HepG2 (cell line): ENCODE measurements at regions not wholly inside any gene's neighbourhood (a gene's known extent, or its start where the extent isn't known, plus 50 kb on each side); places are given as distances from the start of the nearest gene placed in this dataset.

Source experiments
- ATAC-seq: fragments of 200-7000 bp; cut with Tn5 transposase; 3 replicates; pipeline ENCODE4 v1.9.1; 2020; ENCODE audit warnings: mild to moderate bottlenecking, moderate library complexity
- BruUV-seq: library from RNA; stranded (reverse); fragments of 400-500 nt; replicated peaks from 2 replicates; lab custom pipeline; 2021; lab: Mats Ljungman, UMichigan
- CTCF ChIA-PET: fragments of 300-600 bp; formaldehyde crosslinking; extraction: SDS; loops from one replicate; lab custom pipeline; 2021; ENCODE audit warnings: low total read pairs, inconsistent platforms, low intra/inter-chr PET ratio; lab: Yijun Ruan, JAX
- POLR2A ChIA-PET: fragments of 350-600 bp; sonication (Branson Sonifier 250); formaldehyde crosslinking; loops from one replicate; lab custom pipeline; 2020; ENCODE audit warnings: antibody characterized with exemption, inconsistent platforms; lab: Yijun Ruan, JAX
- DNase-seq: peaks from one replicate; pipeline ENCODE4 v3.0.0-alpha.2; 2015; ENCODE audit warnings: low spot score
- FAIRE-seq: peaks from 3 replicates; lab custom pipeline; 2011; peaks lifted over from hg19 to GRCh38; lab: Jason Lieb, UNC
- H2AFZ ChIP-seq: one replicate; pipeline ENCODE4 v1.6.1; 2011; ENCODE audit warnings: low read length, inconsistent platforms
- H3K27ac ChIP-seq: fragments of 300-600 bp; 3 replicates; pipeline ENCODE4 v1.8.0; 2011; ENCODE audit warnings: mixed run types, mild to moderate bottlenecking, mixed read lengths, low read length, inconsistent platforms; ENCODE audit not compliant: insufficient read depth; ENCODE audit errors: extremely low read length
- H3K27me3 ChIP-seq, 2 experiments: fragments of 200-600 bp in 1 of 2; 2 replicates in 1 of 2; 3 replicates in 1 of 2; pipeline versions ENCODE4 v1.6.0 to v1.8.0; 2011; ENCODE audit warnings: low read length in 2 of 2, mild to moderate bottlenecking in 2 of 2, moderate library complexity in 2 of 2, inconsistent platforms in 1 of 2; ENCODE audit not compliant: insufficient read depth in 2 of 2, control insufficient read depth in 1 of 2
- H3K36me3 ChIP-seq, 2 experiments: fragments of 200-600 bp in 1 of 2; replicated peaks in 1 of 2; 2 replicates in 1 of 2; 3 replicates in 1 of 2; pipeline versions ENCODE4 v1.5.1 to v1.8.0; 2011; ENCODE audit warnings: low read length in 2 of 2, inconsistent platforms in 1 of 2; ENCODE audit not compliant: insufficient read depth in 2 of 2, control insufficient read depth in 1 of 2
- H3K4me1 ChIP-seq: 2 replicates; pipeline ENCODE4 v1.5.1; 2012; ENCODE audit warnings: low read length, inconsistent platforms; ENCODE audit not compliant: insufficient read depth
- H3K4me2 ChIP-seq: 2 replicates; pipeline ENCODE4 v1.6.0; 2011; ENCODE audit warnings: low read depth, low read length, inconsistent platforms
- H3K4me3 ChIP-seq, 3 experiments: fragments of 200-600 bp in 1 of 3; sonication (generic), shearing (Covaris generic) in 1 of 3; replicated peaks in 1 of 3; 2 replicates each; pipeline ENCODE4 v1.5.1; 2011 to 2016; ENCODE audit warnings: low read length in 3 of 3, inconsistent platforms in 2 of 3, low read depth in 2 of 3, mild to moderate bottlenecking in 2 of 3, control low read depth in 1 of 3, mixed read lengths in 1 of 3; ENCODE audit not compliant: insufficient read depth in 1 of 3
- H3K79me2 ChIP-seq: one replicate; pipeline ENCODE4 v1.6.1; 2011; ENCODE audit warnings: low read length, inconsistent platforms; ENCODE audit not compliant: insufficient read depth
- H3K9ac ChIP-seq: 2 replicates; pipeline ENCODE4 v1.6.0; 2011; ENCODE audit warnings: mild to moderate bottlenecking, low read depth, low read length, inconsistent platforms; ENCODE audit not compliant: insufficient read depth
- H3K9me3 ChIP-seq: 2 replicates; pipeline ENCODE4 v1.5.1; 2012; ENCODE audit warnings: mild to moderate bottlenecking, low read length
- H4K20me1 ChIP-seq: 2 replicates; pipeline ENCODE4 v1.6.0; 2011; ENCODE audit warnings: inconsistent platforms, mild to moderate bottlenecking, low read length, moderate library complexity; ENCODE audit not compliant: insufficient read depth
- HNF1B ChIP-seq: sonication (generic); formaldehyde crosslinking; IDR thresholded peaks from 2 replicates; pipeline ENCODE4 v1.5.1; 2020; ENCODE audit warnings: mild to moderate bottlenecking, moderate library complexity, missing genetic modification reagents
- KDM6A ChIP-seq: IDR thresholded peaks from 2 replicates; pipeline ENCODE4 v1.6.1; 2016; ENCODE audit warnings: low read depth
- MTA1 ChIP-seq: sonication (generic); formaldehyde crosslinking; IDR thresholded peaks from 2 replicates; pipeline ENCODE4 v1.4.0; 2020; ENCODE audit warnings: missing genetic modification reagents, mild to moderate bottlenecking, borderline replicate concordance
- NFIC ChIP-seq: IDR thresholded peaks from 2 replicates; pipeline ENCODE4 v1.6.1; 2012; ENCODE audit warnings: mild to moderate bottlenecking, low read length, inconsistent platforms
- PAF1 ChIP-seq: IDR thresholded peaks from 2 replicates; pipeline ENCODE4 v1.6.1; 2016; ENCODE audit warnings: missing genetic modification reagents, missing compliant biosample characterization
- PLRG1 ChIP-seq: fragments of 450-650 bp; conservative IDR thresholded peaks from 2 replicates; pipeline ENCODE4 v1.6.1; 2016
- SKI ChIP-seq: fragments of 450-650 bp; IDR thresholded peaks from one replicate; pipeline ENCODE4 v1.6.1; 2018; ENCODE audit warnings: mild to moderate bottlenecking; ENCODE audit not compliant: partially characterized antibody
- ZNF263 ChIP-seq: sonication (generic); formaldehyde crosslinking; IDR thresholded peaks from 2 replicates; pipeline ENCODE4 v1.4.0; 2020; ENCODE audit warnings: missing genetic modification reagents
- ZSCAN12 ChIP-seq: sonication (generic); formaldehyde crosslinking; IDR thresholded peaks from 2 replicates; pipeline ENCODE4 v1.9.0; 2021; ENCODE audit warnings: mild to moderate bottlenecking, missing genetic modification reagents
- WGBS: methylation state at CpG from one replicate; pipeline ENCODE4 v1.1.6; 2017; ENCODE audit warnings: low lambda C conversion rate; 5-methylcytosine and 5-hydroxymethylcytosine counted together
- in situ Hi-C: cut with HindIII; loops from 2 replicates; pipeline ENCODE4 v1.10.0; 2017; ENCODE audit warnings: low pct_unique_long_range_greater_than_20kb; ENCODE audit not compliant: extremely low pct_ligation_motif_present
- intact Hi-C: fragments of 100-400 bp; cut with micrococcal nuclease; formaldehyde crosslinking; loops from one replicate; pipeline ENCODE4 v1.10.0; 2022; ENCODE audit not compliant: unreplicated experiment

DNA sequence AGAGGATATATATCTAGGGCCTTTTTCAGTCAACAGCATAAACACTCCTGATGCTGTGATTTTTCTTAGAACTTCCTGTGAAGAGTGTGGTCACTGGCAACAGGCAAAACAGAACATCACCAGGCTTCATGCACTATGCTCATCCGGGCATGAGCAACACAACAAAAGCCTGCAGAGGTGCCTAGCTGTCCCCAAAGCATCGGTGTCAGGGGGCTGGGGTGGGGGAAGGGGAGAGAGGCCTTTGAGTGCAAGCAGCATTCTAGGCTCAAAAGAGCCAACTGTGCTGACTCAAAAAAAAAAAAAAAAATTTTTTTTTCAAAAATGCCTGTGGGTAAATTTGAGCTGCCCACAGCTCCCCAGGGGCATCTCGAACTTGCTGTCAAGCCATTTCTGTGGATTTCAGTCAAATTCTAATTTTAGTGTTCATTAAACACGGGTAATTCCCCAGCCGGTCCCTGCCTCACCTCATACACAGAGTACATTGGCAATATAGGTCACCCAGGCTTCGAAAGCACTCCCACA is 194.6 kb upstream of the DYNLRB2 start (continued):
- TF ChIP-seq MTA1 = no peak
- TF ChIP-seq, all 625 proteins: peak for 0

GRCh38 chr16:80345701-80346100 is 195.1 kb upstream of the DYNLRB2 start:
- peaks cover 7% of the 10 kb centered on the region for H3K4me1 ChIP-seq
- H3K27me3 ChIP-seq = peaks cover 0 to 5% of the 10 kb centered on the region in 2 experiments; a peak in 1 of 5 replicates
- TF ChIP-seq KDM6A (CRISPR knock-in tag) (no peak), PAF1 (CRISPR knock-in tag) (no peak), SKI (no peak), ZNF263 (CRISPR knock-in tag) (no peak), ZSCAN12 (CRISPR knock-in tag) (no peak), PLRG1 (no peak), NFIC (no peak)
- H3K4me3 ChIP-seq = no peak overlapping the region
- no peak overlapping the region for H3K27ac ChIP-seq
- ChIA-PET CTCF (no interaction called here), POLR2A (no interaction called here)
- intact Hi-C loops = no loop called here
- no TSS peak for BruUV-seq
- H3K9ac ChIP-seq = no peak overlapping the region
- WGBS = 20% methylated on average over 3 of the region's 3 CpGs
- H3K36me3 ChIP-seq = no peaks in the 10 kb centered on the region
- H3K79me2 ChIP-seq = no peaks in the 10 kb centered on the region
- in situ Hi-C loops = no loop called here
- DNase-seq (no peak), FAIRE-seq (no peak), ATAC-seq (no peak)
- H4K20me1 ChIP-seq = no peaks in the 10 kb centered on the region
- no peak overlapping the region for H3K4me2 ChIP-seq
- no peaks in the 10 kb centered on the region for H3K9me3 ChIP-seq
- H2AFZ ChIP-seq = no peak overlapping the region

- no peak for FAIRE-seq
Observed at GRCh38 chr16:80344570-80344969, 196.2 kb upstream of the DYNLRB2 start.

More at GRCh38 chr16:80344570-80344969, 196.2 kb upstream of the DYNLRB2 start:
- intact Hi-C loops = no loop called here
- Histone ChIP-seq H3K79me2 (no peaks in the 10 kb centered on the region), H3K27me3 (peaks cover 0 to 5% of the 10 kb centered on the region in 2 experiments; a peak in 1 of 5 replicates), H3K36me3 (no peaks in the 10 kb centered on the region)
- 29% methylated on average over 2 of the region's 2 CpGs for WGBS
- BruUV-seq = no TSS peak
- no peak for TF ChIP-seq HNF1B (CRISPR knock-in tag)
- TF ChIP-seq, all 625 proteins: peak for 0
- H3K4me1 ChIP-seq = peaks cover 7% of the 10 kb centered on the region
- H3K27ac ChIP-seq = no peak overlapping the region
- ATAC-seq (no peak), DNase-seq (no peak)
- H3K9ac ChIP-seq = no peak overlapping the region
- no peaks in the 10 kb centered on the region for H3K9me3 ChIP-seq
- ChIA-PET CTCF (no interaction called here), POLR2A (no interaction called here)
- H4K20me1 ChIP-seq = no peaks in the 10 kb centered on the region
- in situ Hi-C loops = no loop called here
- H3K4me3 ChIP-seq = no peak overlapping the region
- no peak overlapping the region for H2AFZ ChIP-seq
- no peak overlapping the region for H3K4me2 ChIP-seq
